BJ (cell line): ENCODE measurements at regions not wholly inside any gene's neighbourhood (a gene's known extent, or its start where the extent isn't known, plus 50 kb on each side); places are given as distances from the start of the nearest gene placed in this dataset.

Source experiments
- CTCF ChIA-PET: fragments of 350-600 bp; formaldehyde crosslinking; extraction: SDS; loops from one replicate; lab custom pipeline; 2021; ENCODE audit warnings: antibody characterized with exemption, inconsistent platforms; lab: Yijun Ruan, JAX
- POLR2A ChIA-PET: fragments of 300-600 bp; sonication (Branson Sonifier 250); formaldehyde crosslinking; extraction: SDS; loops from one replicate; lab custom pipeline; 2021; ENCODE audit warnings: antibody characterized with exemption; lab: Charles Lee
- DNase-seq: peaks from one replicate; pipeline ENCODE4 v3.0.0-alpha.2; 2011; ENCODE audit warnings: low read depth
- H3K27me3 ChIP-seq: 2 replicates; pipeline ENCODE4 v1.6.0; 2011; ENCODE audit warnings: low read length; ENCODE audit not compliant: control insufficient read depth, insufficient read depth
- H3K36me3 ChIP-seq: 2 replicates; pipeline ENCODE4 v1.5.1; 2011; ENCODE audit warnings: low read length; ENCODE audit not compliant: control insufficient read depth, insufficient read depth
- H3K4me3 ChIP-seq: 2 replicates; pipeline ENCODE4 v1.5.1; 2011; ENCODE audit warnings: low read depth, mild to moderate bottlenecking, control low read depth, low read length
- TF ChIP-seq, protein P1 (sequence below): IDR thresholded peaks from 2 replicates; pipeline ENCODE4 v1.5.1; 2011; ENCODE audit warnings: low read depth, mild to moderate bottlenecking, control low read depth, inconsistent platforms, low read length, moderate library complexity; ENCODE audit not compliant: insufficient read depth

DNA sequence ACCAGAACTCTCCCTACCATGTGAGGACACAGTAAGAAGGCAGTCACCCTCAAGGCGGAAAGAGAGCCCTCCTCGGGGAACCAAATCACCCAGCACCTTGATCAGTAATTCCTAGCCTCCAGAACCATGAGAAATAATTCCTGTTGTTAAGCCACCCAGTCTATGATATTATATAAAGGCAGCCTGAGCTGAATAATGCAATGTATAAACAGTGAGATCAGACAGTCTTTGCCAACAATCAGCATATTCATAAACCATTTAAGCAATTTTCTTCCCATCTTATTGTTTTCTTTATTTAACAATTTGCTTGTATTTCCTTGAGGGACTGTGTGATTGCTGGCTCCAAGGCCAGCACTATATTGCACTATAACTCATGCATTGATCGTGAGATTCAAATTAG is 144.4 kb upstream of the DAPK1 start:
- CTCF ChIA-PET: no interaction called here
- no peak for DNase-seq
- Histone ChIP-seq H3K4me3 (no peak overlapping the region), H3K36me3 (no peaks in the 10 kb centered on the region), H3K27me3 (no peaks in the 10 kb centered on the region; the same call in 1 of the 2 replicates)
- POLR2A ChIA-PET: no interaction called here
- TF ChIP-seq, protein P1, sequence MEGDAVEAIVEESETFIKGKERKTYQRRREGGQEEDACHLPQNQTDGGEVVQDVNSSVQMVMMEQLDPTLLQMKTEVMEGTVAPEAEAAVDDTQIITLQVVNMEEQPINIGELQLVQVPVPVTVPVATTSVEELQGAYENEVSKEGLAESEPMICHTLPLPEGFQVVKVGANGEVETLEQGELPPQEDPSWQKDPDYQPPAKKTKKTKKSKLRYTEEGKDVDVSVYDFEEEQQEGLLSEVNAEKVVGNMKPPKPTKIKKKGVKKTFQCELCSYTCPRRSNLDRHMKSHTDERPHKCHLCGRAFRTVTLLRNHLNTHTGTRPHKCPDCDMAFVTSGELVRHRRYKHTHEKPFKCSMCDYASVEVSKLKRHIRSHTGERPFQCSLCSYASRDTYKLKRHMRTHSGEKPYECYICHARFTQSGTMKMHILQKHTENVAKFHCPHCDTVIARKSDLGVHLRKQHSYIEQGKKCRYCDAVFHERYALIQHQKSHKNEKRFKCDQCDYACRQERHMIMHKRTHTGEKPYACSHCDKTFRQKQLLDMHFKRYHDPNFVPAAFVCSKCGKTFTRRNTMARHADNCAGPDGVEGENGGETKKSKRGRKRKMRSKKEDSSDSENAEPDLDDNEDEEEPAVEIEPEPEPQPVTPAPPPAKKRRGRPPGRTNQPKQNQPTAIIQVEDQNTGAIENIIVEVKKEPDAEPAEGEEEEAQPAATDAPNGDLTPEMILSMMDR: no peak

GRCh38 chr9:87354147-87354546 is 143.5 kb upstream of the DAPK1 start:
- DNase-seq: no peak
- TF ChIP-seq, protein P1: no peak
- POLR2A ChIA-PET: no interaction called here
- H3K4me3 ChIP-seq: no peak overlapping the region
- H3K36me3 ChIP-seq: no peaks in the 10 kb centered on the region
- H3K27me3 ChIP-seq: no peaks in the 10 kb centered on the region; the same call in 1 of the 2 replicates
- CTCF ChIA-PET: no interaction called here

DNA sequence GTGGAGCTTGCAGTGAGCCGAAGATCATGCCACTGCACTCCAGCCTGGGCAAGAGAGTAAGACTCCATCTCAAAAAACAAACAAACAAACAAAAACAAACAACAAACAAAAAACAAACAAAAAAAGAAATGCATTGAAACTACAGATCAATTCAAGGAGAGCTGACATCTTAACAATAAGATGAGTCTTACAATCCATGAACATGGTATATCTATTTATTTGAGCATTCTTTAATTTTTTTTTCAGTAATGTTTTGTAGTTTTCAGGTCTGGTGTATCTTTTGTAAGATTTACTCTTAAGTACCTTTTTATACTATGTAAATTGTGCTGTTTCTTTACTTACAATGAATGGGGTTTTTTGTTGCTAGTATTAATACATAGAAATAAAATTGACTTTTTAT is 140.1 kb upstream of the DAPK1 start:
- DNase-seq: no peak
- Histone ChIP-seq H3K4me3 (no peak overlapping the region), H3K27me3 (peaks cover 5% of the 10 kb centered on the region), H3K36me3 (no peaks in the 10 kb centered on the region)
- TF ChIP-seq, protein P1: no peak
- POLR2A ChIA-PET: no interaction called here
- CTCF ChIA-PET: interaction anchor here (0.6 to 1.0 kb wide), 2 partner anchors 11 kb away, joined by 5 read pairs; no protein-coding TSS in a partner anchor

GRCh38 chr9:87359264-87359663 is 138.4 kb upstream of the DAPK1 start:
- DNase-seq: no peak
- TF ChIP-seq, protein P1: no peak
- no peak overlapping the region for H3K4me3 ChIP-seq
- H3K27me3 ChIP-seq: peaks cover 5% of the 10 kb centered on the region
- CTCF ChIA-PET: interaction anchor here (2.3 kb wide), 1 partner anchor 15 kb away, joined by 8 read pairs; no protein-coding TSS in a partner anchor
- POLR2A ChIA-PET: interaction anchor here (0.6 kb wide), 1 partner anchor 241 kb away, joined by 3 read pairs; no protein-coding TSS in a partner anchor
- H3K36me3 ChIP-seq: no peaks in the 10 kb centered on the region

- H3K36me3 ChIP-seq: no peaks in the 10 kb centered on the region
- ChIA-PET CTCF (interaction anchor here (2.3 kb wide), 1 partner anchor 16 kb away, joined by 8 read pairs; no protein-coding TSS in a partner anchor), POLR2A (no interaction called here)
- no peak for DNase-seq
- TF ChIP-seq, protein P1: no peak
- no peak overlapping the region for H3K4me3 ChIP-seq
- H3K27me3 ChIP-seq: peaks cover 5% of the 10 kb centered on the region
Observed at GRCh38 chr9:87359958-87360601, 137.6 kb upstream of the DAPK1 start.
